ENCODE measurements at regions not wholly inside any gene's neighbourhood (a gene's known extent, or its start where the extent isn't known, plus 50 kb on each side); places are given as distances from the start of the nearest gene placed in this dataset.
A peak's percentile ranks its signal among the peaks of the same experiment; 100 is the strongest.

DNA sequence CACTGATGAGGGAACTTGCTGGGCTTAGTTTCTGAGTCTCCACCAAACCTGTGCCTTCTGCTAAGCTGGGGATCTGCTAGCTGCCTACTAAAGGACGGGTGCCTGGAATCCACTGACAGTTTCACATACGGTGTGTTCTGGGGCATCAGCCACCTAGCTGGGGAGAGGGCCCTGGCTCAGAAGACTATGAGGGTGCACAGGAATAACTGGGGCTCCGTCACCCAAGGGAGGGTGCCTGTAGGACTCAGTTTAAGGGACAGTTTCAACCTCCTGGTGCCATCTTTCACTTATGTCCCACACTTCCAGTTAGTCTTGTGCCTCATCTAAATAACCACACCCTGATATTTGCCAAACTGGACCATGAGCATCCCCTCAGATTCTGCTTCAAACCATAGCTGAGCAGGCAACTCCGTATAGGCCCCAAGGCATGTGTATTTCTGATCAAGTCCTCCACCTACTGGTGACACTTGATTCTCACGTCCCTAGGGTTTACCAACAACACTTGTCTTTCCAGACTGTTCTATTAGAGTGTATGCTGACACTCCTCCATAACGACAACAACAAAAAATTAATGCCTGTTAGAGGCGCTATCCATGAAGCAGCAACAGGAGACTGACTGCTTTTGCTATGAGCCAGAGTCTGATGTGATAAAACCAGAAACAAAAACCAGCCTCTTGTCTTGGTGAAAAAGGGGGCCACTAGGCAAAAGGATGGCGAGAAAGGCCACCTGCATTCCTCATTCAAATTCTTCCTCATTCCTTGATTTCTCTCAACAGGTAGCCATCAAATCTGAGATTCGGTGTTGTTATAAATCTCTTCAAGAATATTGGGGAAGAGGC, 55.0 kb upstream of the PAXBP1 start:
- Histone ChIP-seq H2BK5ac (ENCODE audit: low read depth, low read length, poor library complexity, severe bottlenecking) (no peak overlapping the region), H2AFZ (replicated peaks; ENCODE audit: low read length, poor library complexity) (no peak overlapping the region), H2AK9ac (replicated peaks; ENCODE audit: low read depth, low read length, poor library complexity) (no peak overlapping the region), H3K4me1 (ENCODE audit: control insufficient read depth, insufficient read depth, low read length) (no peaks in the 10 kb centered on the region), H4K8ac (ENCODE audit: low read depth in 2 of 2, low read length in 2 of 2) (no peak overlapping the region), H2BK15ac (ENCODE audit: low read depth, low read length) (no peak overlapping the region), H3K9me3 (ENCODE audit: control insufficient read depth, insufficient read depth, low read length) (no peaks in the 10 kb centered on the region), H3K4ac (ENCODE audit: low read depth, low read length) (no peak overlapping the region), H3K27ac (ENCODE audit: insufficient read depth, low read length) (no peak overlapping the region), H3K79me1 (ENCODE audit: low read depth in 1 of 2, low read length in 2 of 2) (no peaks in the 10 kb centered on the region), H3K4me2 (ENCODE audit: low read depth, low read length) (no peak overlapping the region), H3K9me1 (ENCODE audit: insufficient read depth, low read length) (no peaks in the 10 kb centered on the region), H4K91ac (ENCODE audit: insufficient read depth, low read depth, low read length) (no peak overlapping the region), H2BK20ac (ENCODE audit: low read depth, low read length) (no peak overlapping the region), H3K56ac (ENCODE audit: extremely low read depth, insufficient read depth, low read length) (no peak overlapping the region), H4K20me1 (ENCODE audit: insufficient read depth, low read length) (no peaks in the 10 kb centered on the region), H3K36me3 (ENCODE audit: control insufficient read depth, insufficient read depth, low read length) (no peaks in the 10 kb centered on the region), H3K27me3 (ENCODE audit: control insufficient read depth, insufficient read depth, low read length) (peaks cover 6% of the 10 kb centered on the region), H3K23ac (ENCODE audit: low read depth, low read length) (no peak overlapping the region), H3K4me3 (ENCODE audit: insufficient read depth, low read depth, low read length) (no peak overlapping the region), H3K9ac (ENCODE audit: low read depth, low read length) (no peak overlapping the region), H3K14ac (replicated peaks; ENCODE audit: low read depth, low read length) (no peak overlapping the region), H4K5ac (ENCODE audit: low read depth, low read length) (no peak overlapping the region), H2AK5ac (ENCODE audit: low read depth, low read length) (no peak overlapping the region), H2BK120ac (ENCODE audit: low read depth, low read length) (no peak overlapping the region), H3K18ac (ENCODE audit: low read depth, low read length) (no peak overlapping the region)
- 46% methylated on average over 3 of the region's 9 CpGs; no CpG with 5 or more reads in 1 of the 2 experiments for WGBS, 2 experiments (ENCODE audit: extremely low coverage in 2 of 2, insufficient read length in 1 of 2)
- peak; percentile 63 for DNase-seq
- ChIA-PET POLR2A (ENCODE audit: unreplicated experiment) (no interaction called here), CTCF (interaction anchor here (1.0 to 1.8 kb wide), 2 partner anchors 12 to 44 kb away, joined by 4 to 10 read pairs; no protein-coding TSS in a partner anchor)
- peak; percentile 97 for ATAC-seq (ENCODE audit: low read depth)
- in situ Hi-C loops (cut with MboI; ENCODE audit: low sequenced_read_pairs) (loop anchor here (10.0 to 25.0 kb wide), 2 partner anchors 172 to 611 kb away; no protein-coding TSS in a partner anchor), intact Hi-C loops (cut with micrococcal nuclease) (loop anchor here (1.0 kb wide), 2 partner anchors 44 to 173 kb away; no protein-coding TSS in a partner anchor), dilution Hi-C loops (cut with HindIII; ENCODE audit: low sequenced_read_pairs, unreplicated experiment) (no loop called here)
- no TSS peak for BruUV-seq (replicated peaks)
- TF ChIP-seq, protein P1, sequence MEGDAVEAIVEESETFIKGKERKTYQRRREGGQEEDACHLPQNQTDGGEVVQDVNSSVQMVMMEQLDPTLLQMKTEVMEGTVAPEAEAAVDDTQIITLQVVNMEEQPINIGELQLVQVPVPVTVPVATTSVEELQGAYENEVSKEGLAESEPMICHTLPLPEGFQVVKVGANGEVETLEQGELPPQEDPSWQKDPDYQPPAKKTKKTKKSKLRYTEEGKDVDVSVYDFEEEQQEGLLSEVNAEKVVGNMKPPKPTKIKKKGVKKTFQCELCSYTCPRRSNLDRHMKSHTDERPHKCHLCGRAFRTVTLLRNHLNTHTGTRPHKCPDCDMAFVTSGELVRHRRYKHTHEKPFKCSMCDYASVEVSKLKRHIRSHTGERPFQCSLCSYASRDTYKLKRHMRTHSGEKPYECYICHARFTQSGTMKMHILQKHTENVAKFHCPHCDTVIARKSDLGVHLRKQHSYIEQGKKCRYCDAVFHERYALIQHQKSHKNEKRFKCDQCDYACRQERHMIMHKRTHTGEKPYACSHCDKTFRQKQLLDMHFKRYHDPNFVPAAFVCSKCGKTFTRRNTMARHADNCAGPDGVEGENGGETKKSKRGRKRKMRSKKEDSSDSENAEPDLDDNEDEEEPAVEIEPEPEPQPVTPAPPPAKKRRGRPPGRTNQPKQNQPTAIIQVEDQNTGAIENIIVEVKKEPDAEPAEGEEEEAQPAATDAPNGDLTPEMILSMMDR (conservative IDR thresholded peaks at IDR 0.05; ENCODE audit: low read depth, low read length) = peak; percentile 54
- TF ChIP-seq RCOR1 (IDR thresholded peaks at IDR 0.05; ENCODE audit: insufficient replicate concordance, low read length) (no peak), RAD21 (IDR thresholded peaks at IDR 0.05; ENCODE audit: low read length) (peak; percentile 65), CHD1 (IDR thresholded peaks at IDR 0.05; ENCODE audit: low read depth, low read length) (no peak), SMC3 (IDR thresholded peaks at IDR 0.05; ENCODE audit: low read depth, low read length) (peak; percentile 53)

Data from IMR-90 (cell line).